MCF 10A (cell line): ENCODE measurements at regions not wholly inside any gene's neighbourhood (a gene's known extent, or its start where the extent isn't known, plus 50 kb on each side); places are given as distances from the start of the nearest gene placed in this dataset.

ENCODE experiments used
- BruUV-seq: library from RNA; stranded (reverse); fragments of 400-500 nt; replicated peaks from 2 replicates; lab custom pipeline; 2021; lab: Mats Ljungman, UMichigan
- CTCF ChIA-PET: fragments of 300-600 bp; sonication (Branson Sonifier 250); formaldehyde crosslinking; extraction: SDS; loops from one replicate; lab custom pipeline; 2021; ENCODE audit warnings: antibody characterized with exemption, inconsistent platforms; lab: Yijun Ruan, JAX
- POLR2A ChIA-PET: fragments of 300-600, 350-650 bp; sonication (Branson Sonifier 250); formaldehyde crosslinking; extraction: SDS; loops from one replicate; lab custom pipeline; 2020; ENCODE audit warnings: antibody characterized with exemption, inconsistent platforms; lab: Yijun Ruan, JAX
- DNase-seq: peaks from one replicate; pipeline ENCODE4 v3.0.0-alpha.2; 2018; ENCODE audit not compliant: unreplicated experiment
- H3K27ac Mint-ChIP-seq: one replicate; pipeline ENCODE4 v1.8.0; 2022; ENCODE audit warnings: mild to moderate bottlenecking, low read depth, mixed read lengths; ENCODE audit not compliant: unreplicated experiment
- H3K27me3 Mint-ChIP-seq: one replicate; pipeline ENCODE4 v1.8.0; 2022; ENCODE audit warnings: mixed read lengths; ENCODE audit not compliant: insufficient read depth, unreplicated experiment
- H3K36me3 Mint-ChIP-seq: one replicate; pipeline ENCODE4 v1.8.0; 2022; ENCODE audit warnings: mild to moderate bottlenecking, moderate library complexity, mixed read lengths; ENCODE audit not compliant: insufficient read depth, unreplicated experiment
- H3K4me1 Mint-ChIP-seq: one replicate; pipeline ENCODE4 v1.8.0; 2022; ENCODE audit warnings: mixed read lengths; ENCODE audit not compliant: insufficient read depth, unreplicated experiment
- H3K4me3 Mint-ChIP-seq: one replicate; pipeline ENCODE4 v1.8.0; 2022; ENCODE audit warnings: mild to moderate bottlenecking, moderate library complexity, mixed read lengths; ENCODE audit not compliant: unreplicated experiment
- H3K9me3 Mint-ChIP-seq: one replicate; pipeline ENCODE4 v1.8.0; 2022; ENCODE audit warnings: mixed read lengths; ENCODE audit not compliant: unreplicated experiment
- CTCF ChIP-seq: fragments of 200-600 bp; IDR thresholded peaks from one replicate; pipeline ENCODE4 v1.8.0; 2022; ENCODE audit warnings: antibody characterized with exemption, mild to moderate bottlenecking; ENCODE audit not compliant: unreplicated experiment
- intact Hi-C: fragments of 100-400 bp; cut with micrococcal nuclease; formaldehyde crosslinking; loops from 2 replicates; pipeline ENCODE4 v1.14.1; 2022

GRCh38 chr2:136334967-136335366 lies 217.0 kb upstream of the CXCR4 start:
- ChIA-PET POLR2A (no interaction called here), CTCF (no interaction called here)
- Mint-ChIP-seq H3K4me1 (no peaks in the 10 kb centered on the region), H3K36me3 (no peaks in the 10 kb centered on the region), H3K27me3 (peaks cover 15% of the 10 kb centered on the region), H3K4me3 (no peak overlapping the region), H3K9me3 (no peaks in the 10 kb centered on the region), H3K27ac (no peak overlapping the region)
- no peak for TF ChIP-seq CTCF
- no peak for DNase-seq
- no TSS peak for BruUV-seq
- intact Hi-C loops = no loop called here

- POLR2A ChIA-PET = interaction anchor here (0.5 kb wide), 1 partner anchor 84 kb away, joined by 3 read pairs; no protein-coding TSS in a partner anchor
- H3K36me3 Mint-ChIP-seq = no peaks in the 10 kb centered on the region
These were observed 214.6 kb upstream of the CXCR4 start for GRCh38 chr2:136332436-136333095.

GRCh38 chr2:136331226-136331625 lies 213.3 kb upstream of the CXCR4 start:
- Mint-ChIP-seq H3K4me1 (peaks cover 9% of the 10 kb centered on the region), H3K27me3 (peaks cover 15% of the 10 kb centered on the region), H3K9me3 (no peaks in the 10 kb centered on the region), H3K27ac (no peak overlapping the region), H3K36me3 (no peaks in the 10 kb centered on the region), H3K4me3 (no peak overlapping the region)
- DNase-seq = peak; percentile 20
- ChIA-PET POLR2A (no interaction called here), CTCF (no interaction called here)
- no peak for TF ChIP-seq CTCF
- no TSS peak for BruUV-seq
- intact Hi-C loops = no loop called here

More at GRCh38 chr2:136332436-136333095, 214.6 kb upstream of the CXCR4 start:
- peaks cover 15% of the 10 kb centered on the region for H3K27me3 Mint-ChIP-seq
- CTCF ChIA-PET = interaction anchor here (0.6 to 0.7 kb wide), 2 partner anchors 86 to 1344 kb away, joined by 3 read pairs; no protein-coding TSS in a partner anchor
- peaks cover 5% of the 10 kb centered on the region for H3K4me1 Mint-ChIP-seq
- no peak overlapping the region for H3K27ac Mint-ChIP-seq
- H3K4me3 Mint-ChIP-seq = no peak overlapping the region
- no peaks in the 10 kb centered on the region for H3K9me3 Mint-ChIP-seq
- BruUV-seq = no TSS peak
- DNase-seq = no peak
- no peak for TF ChIP-seq CTCF
- intact Hi-C loops = no loop called here

- Mint-ChIP-seq H3K27ac (no peak overlapping the region), H3K4me3 (no peak overlapping the region), H3K4me1 (peaks cover 9% of the 10 kb centered on the region), H3K9me3 (no peaks in the 10 kb centered on the region), H3K36me3 (no peaks in the 10 kb centered on the region), H3K27me3 (peaks cover 15% of the 10 kb centered on the region)
- BruUV-seq = no TSS peak
- POLR2A ChIA-PET = no interaction called here
- intact Hi-C loops = no loop called here
- DNase-seq = no peak
- no peak for TF ChIP-seq CTCF
- CTCF ChIA-PET = interaction anchor here (0.6 kb wide), 1 partner anchor 78 kb away, joined by 3 read pairs; no protein-coding TSS in a partner anchor
These were observed 210.4 kb upstream of the CXCR4 start for GRCh38 chr2:136328207-136328795.
